HG02970 (cell line): ENCODE measurements at regions not wholly inside any gene's neighbourhood (a gene's known extent, or its start where the extent isn't known, plus 50 kb on each side); places are given as distances from the start of the nearest gene placed in this dataset.

ENCODE experiments used
- ATAC-seq: cut with Tn5 transposase; IDR thresholded peaks from one replicate; pipeline ENCODE4 v1.9.1; 2021; ENCODE audit warnings: mild to moderate bottlenecking, moderate library complexity, moderate number of reproducible peaks; ENCODE audit not compliant: unreplicated experiment, low FRiP score

- no peak for ATAC-seq
Observed at GRCh38 chr2:3101016-3101942, 276.3 kb downstream of the EIPR1 start.

GRCh38 chr2:3100386-3100785 is 277.2 kb downstream of the EIPR1 start:
- no peak for ATAC-seq

- no peak for ATAC-seq
Observed at GRCh38 chr2:3099860-3100234, 277.8 kb downstream of the EIPR1 start.

GRCh38 chr2:3099145-3099859 is 278.3 kb downstream of the EIPR1 start:
- no peak for ATAC-seq

GRCh38 chr2:3098231-3098630 is 279.4 kb downstream of the EIPR1 start:
- no peak for ATAC-seq

GRCh38 chr2:3097804-3098203 is 279.8 kb downstream of the EIPR1 start:
- ATAC-seq, result no peak

GRCh38 chr2:3094999-3095958 is 282.3 kb downstream of the EIPR1 start:
- ATAC-seq, result no peak

GRCh38 chr2:3094318-3094717 is 283.3 kb downstream of the EIPR1 start:
- no peak for ATAC-seq

- no peak for ATAC-seq
Observed at GRCh38 chr2:3091696-3092095, 285.9 kb downstream of the EIPR1 start.

- no peak for ATAC-seq
Observed at GRCh38 chr2:3082705-3083104, 294.9 kb downstream of the EIPR1 start.

- no peak for ATAC-seq
Observed at GRCh38 chr2:3079959-3080948, 297.4 kb downstream of the EIPR1 start.

- no peak for ATAC-seq
Observed at GRCh38 chr2:3079466-3079865, 298.2 kb downstream of the EIPR1 start.

GRCh38 chr2:3078684-3079083 is 298.9 kb downstream of the EIPR1 start:
- no peak for ATAC-seq

- no peak for ATAC-seq
Observed at GRCh38 chr2:3076848-3077642, 300.6 kb downstream of the EIPR1 start.

GRCh38 chr2:3075991-3076340 is 301.7 kb downstream of the EIPR1 start:
- no peak for ATAC-seq

GRCh38 chr2:3075316-3075990 is 302.2 kb downstream of the EIPR1 start:
- ATAC-seq, result no peak

- ATAC-seq, result no peak
Observed at GRCh38 chr2:3073704-3074103, 303.9 kb downstream of the EIPR1 start.

- ATAC-seq, result no peak
Observed at GRCh38 chr2:3073041-3073595, 304.5 kb downstream of the EIPR1 start.
